Esophagus muscularis mucosa (tissue), 4 donors: ENCODE measurements at regions not wholly inside any gene's neighbourhood (a gene's known extent, or its start where the extent isn't known, plus 50 kb on each side); places are given as distances from the start of the nearest gene placed in this dataset.

Source experiments
- DNase-seq: peaks from one replicate; pipeline ENCODE4 v3.0.0-alpha.2; 2017; ENCODE audit errors: extremely low spot score
- H3K27ac ChIP-seq, 4 donors: fragments of 200-600 bp; sonication (generic); replicated peaks in 1 of 4; 1 replicate in 3 of 4; 2 replicates in 1 of 4; pipeline ENCODE4 v1.5.1; 2016 to 2019; ENCODE audit warnings: mild to moderate bottlenecking in 1 of 4
- H3K27me3 ChIP-seq, 4 donors: fragments of 200-600 bp; sonication (generic); one replicate each; pipeline versions ENCODE4 v1.5.1 to v1.6.0; 2016 to 2019
- H3K36me3 ChIP-seq, 4 donors: fragments of 200-600 bp; sonication (generic); one replicate each; pipeline ENCODE4 v1.5.1; 2016 to 2019
- H3K4me1 ChIP-seq, 4 donors: fragments of 200-600 bp; sonication (generic); one replicate each; pipeline ENCODE4 v1.5.1; 2016 to 2019
- H3K4me3 ChIP-seq, 4 donors: fragments of 200-600 bp; sonication (generic); 1 replicate in 2 of 4; 2 replicates in 2 of 4; pipeline ENCODE4 v1.5.1; 2016 to 2019; ENCODE audit warnings: mild to moderate bottlenecking in 4 of 4, moderate library complexity in 1 of 4
- H3K9me3 ChIP-seq, 4 donors: fragments of 200-600 bp; sonication (generic); 1 replicate in 3 of 4; 2 replicates in 1 of 4; pipeline ENCODE4 v1.5.1; 2016 to 2019
- EP300 ChIP-seq: sonication (generic); formaldehyde crosslinking; IDR thresholded peaks from one replicate; pipeline ENCODE4 v1.6.1; 2017; ENCODE audit warnings: antibody characterized with exemption
- POLR2A ChIP-seq: fragments of 450-650 bp; IDR thresholded peaks from one replicate; pipeline ENCODE4 v1.6.1; 2017; ENCODE audit warnings: antibody characterized with exemption, moderate library complexity, mild to moderate bottlenecking, low read depth
- POLR2AphosphoS5 ChIP-seq, 2 donors: sonication (generic); formaldehyde crosslinking; IDR thresholded peaks; one replicate each; pipeline ENCODE4 v1.6.1; 2017; ENCODE audit warnings: antibody characterized with exemption in 2 of 2
- WGBS: methylation state at CpG from one replicate; pipeline ENCODE4 v1.1.5; 2018; 5-methylcytosine and 5-hydroxymethylcytosine counted together
- intact Hi-C: fragments of 100-400 bp; cut with DNase I; formaldehyde crosslinking; loops from one replicate; pipeline ENCODE4 v1.15.1; 2023
- TF ChIP-seq, protein P1 (sequence below), 3 experiments: fragments of 200-600 bp in 2 of 3; fragments of 450-650 bp in 1 of 3; sonication (generic) in 2 of 3; IDR thresholded peaks; one replicate each; pipeline ENCODE4 v1.5.1; 2017 to 2019; ENCODE audit warnings: antibody characterized with exemption in 3 of 3, mild to moderate bottlenecking in 2 of 3, moderate library complexity in 1 of 3

GRCh38 chr11:70021586-70021985 lies 56.5 kb upstream of the ANO1 start:
- Histone ChIP-seq H3K27ac (no peak overlapping the region), H3K27me3 (peaks cover 0 to 29% (median 0%) of the 10 kb centered on the region in 4 donors), H3K9me3 (peaks cover 0 to 7% (median 0%) of the 10 kb centered on the region in 4 donors), H3K36me3 (no peaks in the 10 kb centered on the region), H3K4me3 (no peak overlapping the region), H3K4me1 (peaks cover 0 to 4% (median 0%) of the 10 kb centered on the region in 4 donors)
- no peak for DNase-seq
- intact Hi-C loops, result no loop called here
- WGBS, result 80% methylated on average over 10 of the region's 10 CpGs
- TF ChIP-seq EP300, result no peak
- TF ChIP-seq, protein P1, sequence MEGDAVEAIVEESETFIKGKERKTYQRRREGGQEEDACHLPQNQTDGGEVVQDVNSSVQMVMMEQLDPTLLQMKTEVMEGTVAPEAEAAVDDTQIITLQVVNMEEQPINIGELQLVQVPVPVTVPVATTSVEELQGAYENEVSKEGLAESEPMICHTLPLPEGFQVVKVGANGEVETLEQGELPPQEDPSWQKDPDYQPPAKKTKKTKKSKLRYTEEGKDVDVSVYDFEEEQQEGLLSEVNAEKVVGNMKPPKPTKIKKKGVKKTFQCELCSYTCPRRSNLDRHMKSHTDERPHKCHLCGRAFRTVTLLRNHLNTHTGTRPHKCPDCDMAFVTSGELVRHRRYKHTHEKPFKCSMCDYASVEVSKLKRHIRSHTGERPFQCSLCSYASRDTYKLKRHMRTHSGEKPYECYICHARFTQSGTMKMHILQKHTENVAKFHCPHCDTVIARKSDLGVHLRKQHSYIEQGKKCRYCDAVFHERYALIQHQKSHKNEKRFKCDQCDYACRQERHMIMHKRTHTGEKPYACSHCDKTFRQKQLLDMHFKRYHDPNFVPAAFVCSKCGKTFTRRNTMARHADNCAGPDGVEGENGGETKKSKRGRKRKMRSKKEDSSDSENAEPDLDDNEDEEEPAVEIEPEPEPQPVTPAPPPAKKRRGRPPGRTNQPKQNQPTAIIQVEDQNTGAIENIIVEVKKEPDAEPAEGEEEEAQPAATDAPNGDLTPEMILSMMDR (IDR thresholded peaks at IDR 0.05), result no peak
- no peak for TF ChIP-seq POLR2A
- TF ChIP-seq POLR2AphosphoS5 (IDR thresholded peaks at IDR 0.05), result no peak

GRCh38 chr11:70024036-70024772 lies 53.9 kb upstream of the ANO1 start:
- 85% methylated on average over 12 of the region's 13 CpGs for WGBS
- TF ChIP-seq, protein P1 (IDR thresholded peaks at IDR 0.05), result no peak
- no peak for TF ChIP-seq EP300
- TF ChIP-seq POLR2AphosphoS5 (IDR thresholded peaks at IDR 0.05), result no peak
- no peak for TF ChIP-seq POLR2A
- intact Hi-C loops, result no loop called here
- H3K27me3 ChIP-seq, result peaks cover 0 to 18% (median 0%) of the 10 kb centered on the region in 4 donors
- H3K4me1 ChIP-seq, result peaks cover 0 to 4% (median 0%) of the 10 kb centered on the region in 4 donors
- no peak for DNase-seq
- no peak overlapping the region for H3K27ac ChIP-seq
- peaks cover 0 to 7% (median 0%) of the 10 kb centered on the region in 4 donors for H3K9me3 ChIP-seq
- H3K4me3 ChIP-seq, result no peak overlapping the region
- no peaks in the 10 kb centered on the region for H3K36me3 ChIP-seq

DNA sequence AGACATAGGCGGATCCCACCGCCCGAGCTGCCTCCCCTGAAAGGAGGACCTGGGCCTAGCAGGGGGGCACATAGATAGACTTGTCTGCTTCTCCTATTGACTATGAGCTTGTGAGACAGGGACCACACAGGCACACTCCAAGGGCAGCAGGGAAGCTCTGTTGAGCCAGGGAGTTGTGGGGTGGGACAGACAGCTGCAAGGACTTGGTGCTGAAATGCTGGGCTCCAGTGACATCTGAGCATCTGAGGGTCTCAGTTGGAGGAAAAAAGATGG lies 53.4 kb upstream of the ANO1 start:
- intact Hi-C loops, result no loop called here
- TF ChIP-seq, protein P1 (IDR thresholded peaks at IDR 0.05), result no peak
- TF ChIP-seq POLR2AphosphoS5 (IDR thresholded peaks at IDR 0.05) (no peak), EP300 (no peak)
- no peaks in the 10 kb centered on the region for H3K36me3 ChIP-seq
- no peak overlapping the region for H3K27ac ChIP-seq
- peaks cover 0 to 4% (median 0%) of the 10 kb centered on the region in 4 donors for H3K4me1 ChIP-seq
- DNase-seq, result no peak
- H3K4me3 ChIP-seq, result no peak overlapping the region
- peaks cover 0 to 7% (median 0%) of the 10 kb centered on the region in 4 donors for H3K9me3 ChIP-seq
- 80% methylated on average over 2 of the region's 3 CpGs for WGBS
- peaks cover 0 to 13% (median 0%) of the 10 kb centered on the region in 4 donors for H3K27me3 ChIP-seq

GRCh38 chr11:70025308-70025707 lies 52.8 kb upstream of the ANO1 start:
- no peak overlapping the region for H3K4me3 ChIP-seq
- no peaks in the 10 kb centered on the region for H3K36me3 ChIP-seq
- intact Hi-C loops, result no loop called here
- no peak overlapping the region for H3K27ac ChIP-seq
- no peak for DNase-seq
- H3K9me3 ChIP-seq, result peaks cover 0 to 7% (median 0%) of the 10 kb centered on the region in 4 donors
- H3K27me3 ChIP-seq, result peaks cover 0 to 7% (median 0%) of the 10 kb centered on the region in 4 donors
- H3K4me1 ChIP-seq, result peaks cover 0 to 2% (median 0%) of the 10 kb centered on the region in 4 donors
- 90% methylated on average over 3 of the region's 3 CpGs for WGBS
- TF ChIP-seq, protein P1 (IDR thresholded peaks at IDR 0.05), result no peak
- no peak for TF ChIP-seq EP300
- TF ChIP-seq POLR2AphosphoS5 (IDR thresholded peaks at IDR 0.05), result no peak
- no peak for TF ChIP-seq POLR2A

GRCh38 chr11:70026012-70026411 lies 52.1 kb upstream of the ANO1 start:
- no peak for TF ChIP-seq POLR2AphosphoS5 (IDR thresholded peaks at IDR 0.05)
- TF ChIP-seq EP300, result no peak
- TF ChIP-seq, protein P1 (IDR thresholded peaks at IDR 0.05), result no peak
- TF ChIP-seq POLR2A, result no peak
- intact Hi-C loops, result no loop called here

More at GRCh38 chr11:70026012-70026411, 52.1 kb upstream of the ANO1 start:
- whole genome bisulfite sequencing, result 87% methylated on average over 3 of the region's 3 CpGs
- H3K27me3 ChIP-seq, result peaks cover 0 to 6% (median 0%) of the 10 kb centered on the region in 4 donors
- no peak overlapping the region for H3K4me3 ChIP-seq
- no peaks in the 10 kb centered on the region for H3K36me3 ChIP-seq
- peaks cover 0 to 7% (median 0%) of the 10 kb centered on the region in 4 donors for H3K9me3 ChIP-seq
- DNase-seq, result no peak
- H3K4me1 ChIP-seq, result no peaks in the 10 kb centered on the region
- no peak overlapping the region for H3K27ac ChIP-seq
